RPMI8226 (cell line): ENCODE measurements at regions not wholly inside any gene's neighbourhood (a gene's known extent, or its start where the extent isn't known, plus 50 kb on each side); places are given as distances from the start of the nearest gene placed in this dataset.
A peak's percentile ranks its signal among the peaks of the same experiment; 100 is the strongest.

Experiments
- DNase-seq: peaks from one replicate; pipeline ENCODE4 v3.0.0-alpha.2; 2015

- DNase-seq, result no peak
These were observed 327.5 kb upstream of the DIO3 start for GRCh38 chr14:101233808-101234207.

- DNase-seq, result no peak
These were observed 326.9 kb upstream of the DIO3 start for GRCh38 chr14:101234244-101234937.

GRCh38 chr14:101234999-101235334 lies 326.3 kb upstream of the DIO3 start:
- no peak for DNase-seq

GRCh38 chr14:101235335-101236103 lies 325.8 kb upstream of the DIO3 start:
- peak; percentile 43 for DNase-seq

GRCh38 chr14:101236496-101237251 lies 324.6 kb upstream of the DIO3 start:
- DNase-seq, result no peak

- DNase-seq, result no peak
These were observed 324.1 kb upstream of the DIO3 start for GRCh38 chr14:101237252-101237616.

- no peak for DNase-seq
These were observed 322.2 kb upstream of the DIO3 start for GRCh38 chr14:101239065-101239464.

GRCh38 chr14:101241147-101241546 lies 320.1 kb upstream of the DIO3 start:
- DNase-seq, result no peak

- DNase-seq, result no peak
These were observed 319.5 kb upstream of the DIO3 start for GRCh38 chr14:101241807-101242278.

- DNase-seq, result no peak
These were observed 318.6 kb upstream of the DIO3 start for GRCh38 chr14:101242442-101243385.

- DNase-seq, result no peak
These were observed 317.5 kb upstream of the DIO3 start for GRCh38 chr14:101243587-101244338.

- no peak for DNase-seq
These were observed 314.1 kb upstream of the DIO3 start for GRCh38 chr14:101246894-101247841.

- no peak for DNase-seq
These were observed 313.2 kb upstream of the DIO3 start for GRCh38 chr14:101247842-101248725.

GRCh38 chr14:101248840-101249675 lies 312.2 kb upstream of the DIO3 start:
- DNase-seq, result no peak

GRCh38 chr14:101249676-101250036 lies 311.6 kb upstream of the DIO3 start:
- no peak for DNase-seq

- no peak for DNase-seq
These were observed 310.9 kb upstream of the DIO3 start for GRCh38 chr14:101250336-101250947.

- DNase-seq, result no peak
These were observed 310.1 kb upstream of the DIO3 start for GRCh38 chr14:101250948-101251811.
